HK-2 (cell line): ENCODE measurements at regions not wholly inside any gene's neighbourhood (a gene's known extent, or its start where the extent isn't known, plus 50 kb on each side); places are given as distances from the start of the nearest gene placed in this dataset.
"Not testable (repeated sequence)": the region's sequence is repeated elsewhere in the genome, so short reads cannot be mapped to it uniquely, and the experiment has no call there.

Source experiments
- DNase-seq: peaks from one replicate; pipeline ENCODE4 v3.0.0-alpha.2; 2018; ENCODE audit not compliant: unreplicated experiment

DNA sequence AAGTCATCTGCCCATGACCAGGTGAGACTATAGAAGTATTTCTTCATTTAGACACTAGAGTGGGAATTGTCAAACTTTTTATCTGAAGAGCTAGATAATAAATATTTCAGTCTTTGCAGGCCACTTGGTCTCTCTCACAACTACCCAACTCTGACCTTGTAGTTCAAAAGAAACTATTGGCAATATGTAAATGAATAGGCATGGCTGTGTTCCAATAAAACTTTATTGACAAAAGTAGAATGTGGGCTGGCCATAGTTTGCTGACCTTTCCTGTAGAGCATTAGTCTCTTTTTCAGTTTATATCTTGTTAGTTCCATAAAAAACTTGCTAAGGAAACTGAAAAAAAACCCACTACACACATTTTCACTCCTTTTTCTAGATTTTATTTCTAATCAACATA, 535.5 kb downstream of the PRR16 start:
- DNase-seq: no peak

DNA sequence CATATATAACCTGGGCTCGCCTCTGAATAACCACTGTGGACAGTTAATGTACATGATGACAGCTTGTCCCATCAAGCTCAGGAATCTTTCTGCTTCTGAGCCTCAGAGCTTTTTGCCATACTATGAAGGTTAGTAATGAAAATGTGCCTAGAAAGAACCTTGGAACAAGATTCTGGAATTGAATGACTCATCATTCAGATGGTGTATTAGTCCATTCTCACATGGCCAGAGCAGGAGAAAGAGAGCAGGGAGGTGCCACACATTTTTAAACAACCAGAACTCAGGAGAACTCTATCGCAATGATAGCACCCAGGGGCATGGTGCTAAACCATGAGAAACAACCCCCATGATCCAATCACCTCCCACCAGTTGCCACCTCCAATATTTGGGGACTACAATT, 542.1 kb downstream of the PRR16 start:
- DNase-seq: no peak

DNA sequence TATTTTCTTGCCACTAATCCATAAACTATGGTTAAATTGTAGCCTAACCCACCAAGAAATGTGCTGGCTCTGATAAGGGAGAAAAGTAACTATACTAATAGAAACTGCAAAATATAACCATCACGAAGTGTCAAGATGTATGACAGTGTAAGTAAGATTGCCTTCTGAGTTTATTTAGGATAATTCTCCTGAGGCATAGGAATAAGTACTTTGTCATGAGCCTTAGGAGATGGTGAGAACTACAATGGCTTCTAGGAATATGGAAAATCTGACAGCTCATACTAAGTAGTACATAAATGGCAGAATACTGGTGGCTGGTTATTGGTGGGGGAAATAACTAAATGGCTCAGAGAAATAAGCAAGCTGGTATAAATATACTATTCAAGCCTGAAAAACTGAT, 543.9 kb downstream of the PRR16 start:
- DNase-seq: no peak

DNA sequence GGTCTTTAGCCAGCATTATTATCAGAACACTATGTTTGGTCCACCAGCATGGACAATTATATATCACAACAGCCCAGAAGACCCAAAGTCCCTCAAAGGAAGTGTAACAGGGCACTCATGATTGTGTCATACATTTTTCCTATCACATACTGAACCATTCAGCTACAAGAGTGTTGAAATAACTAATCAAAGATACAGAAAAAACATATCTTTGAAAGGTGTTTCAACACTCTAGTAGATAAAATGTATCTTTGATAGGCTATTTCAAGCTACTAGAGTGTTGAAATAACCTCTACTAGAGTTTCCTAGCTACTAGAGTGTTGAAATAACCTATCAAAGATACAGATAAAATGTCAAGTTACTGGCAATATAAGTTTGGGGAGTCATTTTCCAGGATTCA, 545.0 kb downstream of the PRR16 start:
- no peak for DNase-seq

DNA sequence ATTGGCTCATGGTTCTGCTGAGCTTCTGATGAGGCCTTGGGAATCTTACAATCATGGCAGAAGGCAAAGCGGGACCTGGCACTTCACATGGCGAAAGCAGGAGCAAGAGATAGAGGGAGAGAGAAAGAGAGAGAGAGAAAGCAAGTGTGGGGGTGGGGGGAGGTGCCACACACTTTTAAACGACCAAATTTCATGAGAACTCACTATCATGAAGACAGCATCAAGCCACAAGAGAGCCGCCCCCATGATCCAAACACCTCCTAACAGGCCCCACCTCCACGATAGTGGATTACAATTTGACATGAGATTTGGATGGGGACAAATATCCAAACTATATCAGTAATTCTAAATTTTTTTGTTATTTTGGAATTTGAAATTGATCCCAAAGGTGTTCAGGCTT, 553.9 kb downstream of the PRR16 start:
- DNase-seq: no peak

DNA sequence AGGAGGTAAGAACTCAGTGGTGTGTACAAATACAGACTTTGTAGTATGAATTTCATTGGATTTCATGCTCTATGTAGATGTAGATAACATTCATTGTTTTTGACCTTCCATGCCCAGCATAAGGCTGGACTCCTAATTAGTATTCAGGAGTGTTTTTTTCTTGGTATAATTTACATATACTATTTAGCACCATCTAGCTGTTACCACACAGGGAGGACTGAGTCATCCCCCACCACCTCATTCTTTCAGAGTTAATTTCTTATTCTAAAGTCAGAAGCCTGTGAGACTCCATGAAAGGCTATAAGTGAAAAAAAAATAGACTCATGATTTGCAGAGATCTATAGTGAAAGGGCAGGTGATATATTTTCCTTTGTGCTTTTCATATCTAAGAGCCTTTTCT, 555.0 kb downstream of the PRR16 start:
- DNase-seq: no peak

DNA sequence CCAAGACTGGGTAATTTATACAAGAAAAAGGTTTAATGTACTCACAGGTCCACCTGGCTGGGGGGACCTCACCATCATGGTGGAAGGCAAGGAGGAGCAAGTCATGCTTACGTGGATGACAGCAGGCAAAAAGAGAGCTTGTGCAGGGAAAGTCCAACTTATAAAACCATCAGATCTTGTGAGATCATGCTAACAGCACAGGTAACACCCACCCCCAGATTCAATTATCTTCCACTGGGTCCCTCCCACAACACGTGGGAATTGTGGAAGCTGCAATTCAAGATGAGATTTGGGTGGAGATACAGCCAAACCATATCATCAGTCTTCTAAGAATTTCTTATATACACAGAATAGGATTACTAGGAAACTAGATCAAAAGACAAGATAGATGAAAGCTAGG, 555.6 kb downstream of the PRR16 start:
- DNase-seq: no peak

DNA sequence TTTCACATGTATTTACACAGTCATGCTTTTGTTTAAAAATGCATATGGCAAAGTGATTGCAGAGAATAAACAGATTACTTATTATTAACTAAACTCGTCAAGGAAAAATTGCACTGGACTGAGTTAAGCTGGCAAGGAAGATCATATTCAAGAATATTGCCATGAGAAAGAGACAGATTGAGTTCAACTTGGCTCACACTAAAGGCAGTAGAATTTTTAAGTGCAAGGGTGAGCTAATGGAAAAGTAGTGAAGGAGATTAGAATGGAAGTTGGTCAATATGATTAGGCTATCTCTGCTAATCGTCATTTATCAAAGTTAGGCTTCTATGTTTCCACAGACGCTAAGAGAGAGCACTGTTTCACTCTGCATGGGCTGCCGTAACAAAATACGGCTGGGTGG, 557.6 kb downstream of the PRR16 start:
- DNase-seq: no peak

DNA sequence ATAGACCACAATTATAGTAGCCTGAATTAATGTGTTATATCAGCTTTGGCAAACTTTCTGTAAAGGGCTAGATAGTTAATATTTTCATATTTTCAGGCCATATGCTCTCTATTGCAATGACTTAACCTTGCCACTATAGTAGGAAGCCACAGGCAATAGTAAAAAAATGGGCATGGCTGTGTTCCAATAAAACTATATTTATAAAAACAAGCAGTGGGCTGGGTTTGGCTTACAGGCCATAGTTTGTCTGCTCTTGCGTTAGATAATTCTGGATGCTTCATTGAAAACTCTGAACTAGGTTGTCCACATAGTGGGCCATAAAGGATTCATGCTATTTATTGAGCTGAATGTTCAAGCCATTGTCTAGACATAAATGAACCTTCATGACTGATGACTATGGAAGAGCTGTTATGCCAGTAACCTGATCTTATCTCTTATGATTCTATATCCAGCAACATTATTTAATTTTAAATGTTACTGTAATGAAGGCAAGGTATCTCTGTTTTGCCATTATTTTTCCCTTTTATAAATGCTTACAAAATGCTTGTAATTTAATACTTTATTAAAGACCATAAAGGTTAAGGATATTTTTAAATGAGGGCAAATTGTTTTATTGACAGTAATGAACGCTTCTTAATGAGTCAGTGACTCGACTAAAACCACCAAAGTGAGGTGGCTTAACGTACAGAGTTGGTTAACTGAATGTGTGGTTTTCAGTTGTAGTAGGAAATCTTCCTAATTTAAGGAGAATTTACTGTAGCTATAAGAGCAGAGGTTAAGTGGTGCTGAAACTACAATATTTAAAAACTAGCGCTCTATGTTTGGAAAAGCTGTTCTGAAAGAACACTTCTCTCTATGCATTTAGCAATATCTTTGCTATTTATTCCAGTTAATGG, 560.6 kb downstream of the PRR16 start:
- DNase-seq: no peak

DNA sequence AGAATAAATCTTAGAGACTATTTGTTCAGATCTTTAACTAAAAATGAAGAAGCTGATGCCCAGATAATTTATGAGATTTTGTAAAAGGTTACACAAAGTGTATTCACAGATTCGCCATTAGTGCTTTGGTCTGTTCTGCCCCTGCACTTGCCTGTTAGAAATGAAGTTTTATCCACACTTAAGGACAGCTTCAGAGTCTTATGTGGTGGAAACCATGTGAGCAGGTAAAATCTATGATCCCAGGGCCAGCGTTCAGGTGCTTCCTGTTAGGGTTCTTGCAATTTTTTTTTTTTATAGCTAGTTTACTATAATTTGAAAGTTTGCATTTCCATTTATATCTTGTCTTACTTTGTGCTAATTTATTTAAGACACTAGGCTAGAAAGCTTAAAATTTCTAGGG, 561.6 kb downstream of the PRR16 start:
- no peak for DNase-seq

DNA sequence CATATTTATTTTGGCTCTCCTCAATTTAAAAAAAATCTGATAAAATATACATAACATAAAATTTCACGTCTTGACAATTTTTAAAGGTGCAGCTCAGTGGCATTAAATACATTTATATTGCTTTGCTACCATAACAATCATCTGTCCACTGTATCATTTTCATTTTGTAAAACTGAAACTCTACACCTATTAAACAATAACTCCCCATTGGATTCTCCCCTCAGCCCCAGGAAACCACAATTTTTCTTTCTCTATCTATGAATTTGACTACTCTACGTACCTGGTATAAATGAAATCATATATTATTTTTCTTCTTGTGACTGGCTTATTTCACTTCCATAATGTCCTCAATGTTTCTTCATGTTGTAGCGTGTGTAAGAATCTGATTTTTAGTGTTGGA, 563.5 kb downstream of the PRR16 start:
- DNase-seq: no peak

DNA sequence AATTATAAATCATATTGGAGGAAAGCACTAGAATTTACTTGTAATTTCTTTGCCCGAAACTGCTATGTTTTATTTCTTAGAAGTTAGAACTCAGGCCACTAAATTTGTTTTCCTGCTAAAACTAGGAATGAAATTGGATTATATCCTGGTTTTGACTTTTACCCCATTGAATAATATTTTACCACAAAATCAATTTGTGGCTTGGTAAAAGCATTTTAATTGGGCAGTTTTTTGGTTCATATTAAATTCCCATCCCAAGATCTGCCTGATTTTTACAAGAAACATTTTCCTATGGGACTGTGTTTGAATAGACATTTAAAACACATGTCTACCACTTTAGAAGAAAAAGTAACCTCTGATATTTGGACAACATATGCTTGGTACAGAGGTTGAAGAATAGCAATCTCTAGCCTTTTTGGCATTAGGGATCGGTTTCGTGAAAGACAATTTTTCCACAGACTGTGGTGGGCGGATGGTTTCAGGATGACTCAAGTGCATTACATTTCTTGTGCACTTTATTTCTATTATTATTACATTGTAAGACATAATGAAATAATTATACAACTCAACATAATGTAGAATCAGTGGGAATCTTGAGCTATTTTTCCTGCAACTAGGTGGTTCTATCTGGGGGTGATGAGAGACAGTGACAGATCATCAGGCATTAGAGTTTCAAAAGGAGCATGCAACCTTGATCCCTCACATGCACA, 565.6 kb downstream of the PRR16 start:
- no peak for DNase-seq

DNA sequence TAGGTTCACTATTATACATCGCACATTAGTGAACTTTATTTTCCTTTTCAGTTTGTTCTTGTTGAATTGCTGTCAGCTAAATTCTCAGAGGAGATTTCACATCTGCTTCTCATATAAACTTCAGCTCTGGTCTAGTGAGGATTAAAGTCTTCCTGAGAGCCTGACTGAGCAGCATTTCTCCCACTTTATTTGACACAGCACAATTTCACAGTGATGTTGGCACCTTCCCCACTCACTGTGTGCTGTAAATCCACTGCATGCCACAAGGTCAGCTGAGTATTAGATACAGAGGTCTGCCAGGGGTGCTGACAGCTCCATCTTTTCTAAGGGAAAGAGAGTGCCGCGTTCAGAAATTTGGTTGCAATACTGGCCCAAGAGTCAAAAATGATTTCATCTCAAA, 567.4 kb downstream of the PRR16 start:
- DNase-seq: no peak

DNA sequence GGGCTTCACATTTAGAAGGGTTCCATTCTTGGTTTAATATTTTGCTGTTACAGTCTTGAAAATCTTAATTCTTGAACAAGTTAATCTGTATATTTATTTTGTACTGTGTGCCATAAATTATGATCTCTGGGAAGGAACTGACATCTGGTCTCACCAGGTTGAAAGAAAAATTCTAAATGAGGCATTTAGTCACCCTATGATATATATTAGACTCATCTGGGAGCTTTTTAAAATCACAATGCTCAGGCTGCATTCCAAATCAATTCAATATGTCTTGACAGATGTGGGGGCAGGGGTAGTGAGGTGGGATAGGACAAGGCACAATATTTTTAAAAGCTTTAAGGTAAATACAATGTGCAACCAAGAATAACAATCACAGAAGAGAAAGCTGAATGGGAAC, 569.2 kb downstream of the PRR16 start:
- no peak for DNase-seq

DNA sequence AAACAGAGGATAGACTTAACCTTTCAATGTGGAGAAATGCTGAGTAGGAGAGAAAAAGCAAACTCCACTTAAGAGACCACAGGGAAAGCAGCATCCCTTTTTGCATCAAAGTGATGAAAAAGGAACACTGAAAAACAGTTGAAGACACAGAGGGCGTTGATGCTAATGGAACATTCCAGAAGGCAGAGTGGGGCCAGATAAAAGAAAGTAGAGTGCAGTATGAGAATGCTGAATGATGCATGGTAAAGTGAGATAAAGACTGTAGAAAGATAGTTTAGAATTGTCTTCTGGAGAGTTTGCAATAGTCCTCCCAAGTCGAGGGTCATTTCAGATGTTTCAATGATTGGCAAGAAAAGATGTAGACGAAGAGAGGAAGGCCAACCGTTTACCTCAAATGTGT, 574.3 kb downstream of the PRR16 start:
- no peak for DNase-seq

DNA sequence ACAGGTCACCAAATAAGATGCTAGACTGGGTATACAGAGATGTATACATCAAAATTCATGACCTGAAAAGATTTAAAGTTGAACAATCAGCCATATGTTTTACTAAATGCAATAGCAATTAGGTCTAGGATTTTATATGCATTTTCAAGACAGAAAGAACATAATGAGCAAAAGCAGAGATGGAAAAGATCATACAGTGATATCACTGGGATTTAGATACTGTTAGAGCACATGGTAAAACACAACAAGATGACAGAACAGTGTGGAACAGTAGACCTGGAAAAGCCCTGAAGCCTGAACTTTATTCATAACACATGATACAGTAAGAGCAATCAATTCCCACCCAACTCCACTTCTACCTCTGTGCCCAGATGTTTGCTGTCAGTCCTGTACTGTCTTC, 585.9 kb downstream of the PRR16 start:
- no peak for DNase-seq

DNA sequence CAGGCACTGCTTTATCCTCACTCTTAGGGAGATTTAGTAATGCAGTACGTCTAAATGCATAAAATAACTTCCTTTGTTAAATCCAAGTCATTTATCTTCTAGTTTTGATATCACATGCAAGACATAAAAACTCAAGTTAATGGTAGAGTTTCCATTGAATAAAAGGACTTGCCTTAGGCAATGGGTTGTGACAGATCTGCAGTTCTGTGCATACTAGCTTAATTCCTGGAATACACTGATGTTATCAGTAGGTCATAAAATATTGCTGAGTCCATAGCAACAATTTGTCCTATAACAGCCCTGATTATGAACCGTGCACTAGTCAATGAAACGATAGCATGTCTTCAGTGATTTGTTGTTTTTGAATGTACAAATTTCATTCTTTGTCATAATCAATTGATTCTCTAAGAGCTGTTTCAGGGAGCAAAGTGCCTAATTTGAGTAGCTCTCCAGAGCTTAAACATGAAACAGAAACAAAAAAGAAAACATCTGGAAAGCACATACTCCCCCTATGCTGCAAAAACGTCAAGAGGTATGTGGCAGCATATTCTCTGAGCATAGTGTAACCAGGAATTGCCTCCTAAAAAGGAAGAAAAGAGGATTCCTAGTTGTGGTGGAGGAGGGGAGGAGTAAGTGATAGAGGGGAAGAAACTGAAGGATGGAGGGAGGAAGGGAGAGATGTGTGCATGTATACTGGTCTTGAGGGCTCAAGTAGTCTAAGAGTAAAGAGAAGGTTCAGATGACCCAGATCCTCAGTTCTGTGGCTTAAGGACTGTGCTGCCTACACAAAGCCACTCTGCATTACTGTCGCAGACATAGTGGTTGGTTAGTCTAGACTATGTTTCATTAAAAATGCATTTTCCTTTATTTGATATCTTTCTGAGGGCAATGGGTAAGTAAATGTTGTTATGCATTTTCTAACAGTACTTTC, 589.2 kb downstream of the PRR16 start:
- DNase-seq: no peak

DNA sequence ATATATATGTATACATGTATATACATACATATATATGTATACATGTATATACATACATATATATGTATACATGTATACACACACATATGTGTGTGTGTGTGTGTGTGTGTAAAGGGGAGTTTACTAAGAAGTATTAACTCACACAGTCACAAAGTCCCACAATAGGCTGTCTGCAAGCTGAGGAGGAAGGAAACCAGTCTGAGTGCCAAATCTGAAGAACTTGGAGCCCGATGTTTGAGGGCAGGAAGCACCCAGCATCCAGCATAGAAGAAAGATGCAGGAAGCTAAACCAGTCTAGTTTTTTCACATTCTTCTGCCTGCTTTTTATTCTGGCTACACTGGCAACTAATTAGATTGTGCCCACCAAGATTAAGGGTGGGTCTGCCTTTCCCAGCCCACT, 591.5 kb downstream of the PRR16 start:
- no peak for DNase-seq

DNA sequence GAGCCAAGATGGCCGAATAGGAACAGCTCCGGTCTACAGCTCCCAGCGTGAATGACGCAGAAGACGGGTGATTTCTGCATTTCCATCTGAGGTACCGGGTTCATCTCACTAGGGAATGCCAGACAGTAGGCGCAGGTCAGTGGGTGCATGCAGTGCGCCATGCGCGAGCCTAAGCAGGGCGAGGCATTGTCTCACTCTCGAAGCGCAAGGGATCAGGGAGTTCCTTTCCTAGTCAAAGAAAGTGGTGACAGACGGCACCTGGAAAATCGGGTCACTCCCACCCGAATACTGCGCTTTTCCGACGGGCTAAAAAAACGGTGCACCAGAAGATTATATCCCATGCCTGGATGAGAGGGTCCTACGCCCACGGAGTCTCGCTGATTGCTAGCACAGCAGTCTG, 600.1 kb downstream of the PRR16 start:
- DNase-seq: not testable (repeated sequence)

DNA sequence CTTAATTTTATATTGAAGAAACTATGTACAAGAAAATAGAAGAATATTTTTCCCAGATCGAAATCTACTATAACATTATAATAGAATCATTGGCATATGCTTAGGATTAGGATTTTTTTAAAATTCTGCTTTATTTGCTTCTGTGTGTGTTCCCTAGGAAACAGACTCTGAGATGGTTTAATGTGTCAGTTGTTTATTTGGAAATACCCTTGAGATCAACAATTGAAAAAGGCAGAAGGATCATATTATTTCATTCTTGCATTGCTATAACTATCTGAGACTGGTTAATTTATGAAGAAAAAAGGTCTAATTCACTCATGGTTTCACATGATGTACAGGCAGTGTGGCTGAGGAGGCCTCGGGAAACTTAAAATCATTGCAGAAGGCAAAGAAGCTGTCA, 622.6 kb downstream of the PRR16 start:
- no peak for DNase-seq

DNA sequence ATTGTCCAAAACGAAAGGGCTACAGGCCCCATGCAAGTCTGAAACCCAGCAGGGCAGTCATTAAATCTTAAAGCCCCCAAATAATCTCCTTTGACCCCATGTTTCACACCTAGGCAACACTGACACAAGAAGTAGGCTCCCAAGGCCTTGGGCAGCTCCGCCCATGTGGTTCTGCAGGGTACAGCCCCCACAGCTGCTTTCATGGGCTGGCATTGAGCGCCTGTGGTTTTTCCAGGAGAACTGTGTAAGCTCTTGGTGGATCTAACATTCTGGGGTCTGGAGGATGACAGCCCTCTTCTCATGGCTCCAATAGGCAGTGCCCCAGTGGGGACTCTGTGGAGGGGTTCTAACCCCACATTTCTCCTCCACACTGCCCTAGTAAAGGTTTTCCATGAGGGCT, 623.5 kb downstream of the PRR16 start:
- no peak for DNase-seq

DNA sequence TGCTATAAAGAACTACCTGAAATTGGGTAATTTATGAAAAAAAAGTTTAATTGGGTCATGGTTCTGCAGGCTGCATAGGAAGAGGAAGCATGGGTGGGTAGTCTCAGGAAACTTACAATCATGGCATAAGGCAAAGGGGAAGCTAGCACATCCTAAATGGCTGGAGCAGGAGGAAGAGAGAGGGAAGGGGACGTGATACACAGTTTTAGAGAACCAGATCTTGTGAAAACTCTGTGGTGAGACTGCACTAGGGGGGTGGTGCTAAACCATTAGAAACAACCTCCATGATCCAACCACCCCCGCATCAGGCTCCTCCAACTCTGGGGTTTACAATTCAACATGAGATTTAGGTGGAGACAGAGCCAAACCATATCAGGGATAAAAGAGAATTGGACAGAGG, 624.2 kb downstream of the PRR16 start:
- no peak for DNase-seq
